Adrenal gland (tissue), 5 donors: ENCODE measurements at regions not wholly inside any gene's neighbourhood (a gene's known extent, or its start where the extent isn't known, plus 50 kb on each side); places are given as distances from the start of the nearest gene placed in this dataset.
A peak's percentile ranks its signal among the peaks of the same experiment; 100 is the strongest.

Experiments
- CTCF ChIP-seq, 6 experiments: fragments of 450-650 bp in 4 of 6; fragments of 200-600 bp in 2 of 6; sonication (generic) in 1 of 6; IDR thresholded peaks; 1 replicate in 5 of 6; 2 replicates in 1 of 6; pipeline versions ENCODE4 v1.5.1 to v1.8.0; 2016 to 2021; ENCODE audit warnings: antibody characterized with exemption in 6 of 6, mild to moderate bottlenecking in 2 of 6, moderate library complexity in 1 of 6
- POLR2A ChIP-seq, 2 donors: fragments of 450-650 bp; IDR thresholded peaks; one replicate each; pipeline ENCODE4 v1.6.1; 2017; ENCODE audit warnings: antibody characterized with exemption in 2 of 2, mild to moderate bottlenecking in 2 of 2, moderate library complexity in 1 of 2
- donor health status: DM: no; HTN: no; CAD: no.

GRCh38 chr5:96336351-96336985 is 96.6 kb downstream of the PCSK1 start:
- TF ChIP-seq CTCF (IDR thresholded peaks at IDR 0.05) (peak; percentile 80 to 90 (median 86)), POLR2A (IDR thresholded peaks at IDR 0.05) (no peak)
